ENCODE measurements at regions not wholly inside any gene's neighbourhood (a gene's known extent, or its start where the extent isn't known, plus 50 kb on each side); places are given as distances from the start of the nearest gene placed in this dataset.

GRCh38 chr1:199747984-199748383, 279.5 kb upstream of the NR5A2 start:
- H3K27ac ChIP-seq, result no peak overlapping the region
- H3K27me3 ChIP-seq, result no peaks in the 10 kb centered on the region
- no peaks in the 10 kb centered on the region for H3K9me3 ChIP-seq
- no peak overlapping the region for H3K4me3 ChIP-seq
- TF ChIP-seq CTCF (IDR thresholded peaks at IDR 0.05) (no peak), POLR2AphosphoS5 (IDR thresholded peaks at IDR 0.05; ENCODE audit: insufficient read depth in 1 of 2, low read depth in 1 of 2) (no peak), POLR2A (IDR thresholded peaks at IDR 0.05) (no peak)
- intact Hi-C loops (cut with DNase I), result no loop called here
- DNase-seq (ENCODE audit: extremely low spot score in 2 of 2), result no peak
- H3K36me3 ChIP-seq, result no peaks in the 10 kb centered on the region
- no peaks in the 10 kb centered on the region for H3K4me1 ChIP-seq

GRCh38 chr1:199751506-199751905, 276.0 kb upstream of the NR5A2 start:
- intact Hi-C loops (cut with DNase I), result no loop called here

GRCh38 chr1:199751962-199752687, 275.4 kb upstream of the NR5A2 start:
- H3K27me3 ChIP-seq, result no peaks in the 10 kb centered on the region
- TF ChIP-seq CTCF (IDR thresholded peaks at IDR 0.05) (no peak), POLR2AphosphoS5 (IDR thresholded peaks at IDR 0.05; ENCODE audit: insufficient read depth in 1 of 2, low read depth in 1 of 2) (no peak), POLR2A (IDR thresholded peaks at IDR 0.05) (no peak)
- no peaks in the 10 kb centered on the region for H3K36me3 ChIP-seq
- no peak overlapping the region for H3K4me3 ChIP-seq
- no peaks in the 10 kb centered on the region for H3K4me1 ChIP-seq
- DNase-seq (ENCODE audit: extremely low spot score in 2 of 2), result no peak
- no peaks in the 10 kb centered on the region for H3K9me3 ChIP-seq
- intact Hi-C loops (cut with DNase I), result no loop called here
- no peak overlapping the region for H3K27ac ChIP-seq

More at GRCh38 chr1:199751506-199751905, 276.0 kb upstream of the NR5A2 start:
- Histone ChIP-seq H3K9me3 (no peaks in the 10 kb centered on the region), H3K4me1 (no peaks in the 10 kb centered on the region), H3K36me3 (no peaks in the 10 kb centered on the region), H3K4me3 (no peak overlapping the region), H3K27me3 (no peaks in the 10 kb centered on the region), H3K27ac (no peak overlapping the region)
- TF ChIP-seq CTCF (IDR thresholded peaks at IDR 0.05) (no peak), POLR2AphosphoS5 (IDR thresholded peaks at IDR 0.05; ENCODE audit: insufficient read depth in 1 of 2, low read depth in 1 of 2) (no peak), POLR2A (IDR thresholded peaks at IDR 0.05) (no peak)
- no peak for DNase-seq (ENCODE audit: extremely low spot score in 2 of 2)

GRCh38 chr1:199752688-199753027, 274.9 kb upstream of the NR5A2 start:
- intact Hi-C loops (cut with DNase I), result no loop called here
- H3K4me1 ChIP-seq, result no peaks in the 10 kb centered on the region
- H3K36me3 ChIP-seq, result no peaks in the 10 kb centered on the region
- no peak for TF ChIP-seq POLR2AphosphoS5 (IDR thresholded peaks at IDR 0.05; ENCODE audit: insufficient read depth in 1 of 2, low read depth in 1 of 2)
- TF ChIP-seq POLR2A (IDR thresholded peaks at IDR 0.05), result no peak
- TF ChIP-seq CTCF (IDR thresholded peaks at IDR 0.05), result no peak
- H3K4me3 ChIP-seq, result no peak overlapping the region
- DNase-seq (ENCODE audit: extremely low spot score in 2 of 2), result no peak
- no peaks in the 10 kb centered on the region for H3K9me3 ChIP-seq
- no peak overlapping the region for H3K27ac ChIP-seq
- no peaks in the 10 kb centered on the region for H3K27me3 ChIP-seq

- H3K9me3 ChIP-seq, result no peaks in the 10 kb centered on the region
- no peak overlapping the region for H3K27ac ChIP-seq
- H3K4me1 ChIP-seq, result no peaks in the 10 kb centered on the region
- TF ChIP-seq CTCF (IDR thresholded peaks at IDR 0.05) (no peak), POLR2A (IDR thresholded peaks at IDR 0.05) (no peak), POLR2AphosphoS5 (IDR thresholded peaks at IDR 0.05; ENCODE audit: insufficient read depth in 1 of 2, low read depth in 1 of 2) (no peak)
- no peak for DNase-seq (ENCODE audit: extremely low spot score in 2 of 2)
- intact Hi-C loops (cut with DNase I), result no loop called here
- H3K27me3 ChIP-seq, result no peaks in the 10 kb centered on the region
- H3K4me3 ChIP-seq, result no peak overlapping the region
- H3K36me3 ChIP-seq, result no peaks in the 10 kb centered on the region
These were observed 274.0 kb upstream of the NR5A2 start for GRCh38 chr1:199753513-199753912.

Measured in vagina (tissue), 2 donors.